ENCODE measurements at regions not wholly inside any gene's neighbourhood (a gene's known extent, or its start where the extent isn't known, plus 50 kb on each side); places are given as distances from the start of the nearest gene placed in this dataset.

DNA sequence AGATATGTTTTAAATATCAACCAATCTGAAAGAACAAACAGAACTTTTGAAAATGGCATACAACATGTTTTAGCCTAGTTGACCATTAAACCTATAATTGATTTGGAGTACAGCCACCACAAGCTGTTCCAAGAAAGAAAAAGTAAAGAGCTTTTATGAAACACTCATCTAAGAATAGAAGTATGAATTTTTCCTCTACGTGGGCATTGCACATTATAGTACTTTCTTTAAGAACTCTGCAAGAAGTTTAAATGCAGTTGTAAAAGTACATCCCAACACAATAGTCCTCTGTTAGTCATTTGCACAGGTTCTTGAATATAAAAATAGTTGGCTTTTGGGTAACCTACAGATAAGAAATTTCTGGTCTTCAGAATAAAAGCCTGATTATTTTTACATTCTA, 933.6 kb upstream of the ADGRL3 start:
- Mint-ChIP-seq H3K4me3 (no peak overlapping the region), H3K27ac (no peak overlapping the region), H3K27me3 (no peaks in the 10 kb centered on the region), H3K36me3 (ENCODE audit: low read depth) (no peaks in the 10 kb centered on the region), H3K9me3 (peaks cover 4% of the 10 kb centered on the region), H3K4me1 (no peaks in the 10 kb centered on the region)
- ChIA-PET CTCF (no interaction called here), POLR2A (no interaction called here)
- TF ChIP-seq, protein P1, sequence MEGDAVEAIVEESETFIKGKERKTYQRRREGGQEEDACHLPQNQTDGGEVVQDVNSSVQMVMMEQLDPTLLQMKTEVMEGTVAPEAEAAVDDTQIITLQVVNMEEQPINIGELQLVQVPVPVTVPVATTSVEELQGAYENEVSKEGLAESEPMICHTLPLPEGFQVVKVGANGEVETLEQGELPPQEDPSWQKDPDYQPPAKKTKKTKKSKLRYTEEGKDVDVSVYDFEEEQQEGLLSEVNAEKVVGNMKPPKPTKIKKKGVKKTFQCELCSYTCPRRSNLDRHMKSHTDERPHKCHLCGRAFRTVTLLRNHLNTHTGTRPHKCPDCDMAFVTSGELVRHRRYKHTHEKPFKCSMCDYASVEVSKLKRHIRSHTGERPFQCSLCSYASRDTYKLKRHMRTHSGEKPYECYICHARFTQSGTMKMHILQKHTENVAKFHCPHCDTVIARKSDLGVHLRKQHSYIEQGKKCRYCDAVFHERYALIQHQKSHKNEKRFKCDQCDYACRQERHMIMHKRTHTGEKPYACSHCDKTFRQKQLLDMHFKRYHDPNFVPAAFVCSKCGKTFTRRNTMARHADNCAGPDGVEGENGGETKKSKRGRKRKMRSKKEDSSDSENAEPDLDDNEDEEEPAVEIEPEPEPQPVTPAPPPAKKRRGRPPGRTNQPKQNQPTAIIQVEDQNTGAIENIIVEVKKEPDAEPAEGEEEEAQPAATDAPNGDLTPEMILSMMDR (IDR thresholded peaks at IDR 0.05): no peak
- ATAC-seq (ENCODE audit: low read depth) (no peak), DNase-seq (no peak)
- intact Hi-C loops (cut with micrococcal nuclease): no loop called here

DNA sequence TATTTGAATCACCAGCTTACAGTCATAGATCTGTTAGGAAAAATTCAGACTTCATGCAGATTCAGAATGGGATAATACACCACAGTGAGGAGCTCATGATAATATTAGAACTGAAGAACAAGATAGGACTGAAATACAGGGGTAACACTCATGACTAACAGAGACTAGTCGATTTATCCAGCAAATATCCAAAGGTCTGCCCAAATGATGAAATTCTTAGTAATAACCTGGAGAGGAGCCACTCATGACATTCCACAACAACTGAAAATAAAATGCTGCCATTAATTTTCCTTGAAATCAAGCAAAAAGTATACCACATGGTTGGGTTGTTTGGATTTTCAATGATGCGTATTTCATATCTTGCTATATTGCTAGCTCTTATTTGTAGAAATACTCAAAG, 903.7 kb upstream of the ADGRL3 start:
- no peaks in the 10 kb centered on the region for H3K27me3 Mint-ChIP-seq
- TF ChIP-seq, protein P1 (IDR thresholded peaks at IDR 0.05): no peak
- ChIA-PET POLR2A (no interaction called here), CTCF (no interaction called here)
- DNase-seq (no peak), ATAC-seq (ENCODE audit: low read depth) (no peak)
- no peaks in the 10 kb centered on the region for H3K9me3 Mint-ChIP-seq
- no peaks in the 10 kb centered on the region for H3K4me1 Mint-ChIP-seq
- no peak overlapping the region for H3K27ac Mint-ChIP-seq
- H3K4me3 Mint-ChIP-seq: no peak overlapping the region
- intact Hi-C loops (cut with micrococcal nuclease): no loop called here
- no peaks in the 10 kb centered on the region for H3K36me3 Mint-ChIP-seq (ENCODE audit: low read depth)

DNA sequence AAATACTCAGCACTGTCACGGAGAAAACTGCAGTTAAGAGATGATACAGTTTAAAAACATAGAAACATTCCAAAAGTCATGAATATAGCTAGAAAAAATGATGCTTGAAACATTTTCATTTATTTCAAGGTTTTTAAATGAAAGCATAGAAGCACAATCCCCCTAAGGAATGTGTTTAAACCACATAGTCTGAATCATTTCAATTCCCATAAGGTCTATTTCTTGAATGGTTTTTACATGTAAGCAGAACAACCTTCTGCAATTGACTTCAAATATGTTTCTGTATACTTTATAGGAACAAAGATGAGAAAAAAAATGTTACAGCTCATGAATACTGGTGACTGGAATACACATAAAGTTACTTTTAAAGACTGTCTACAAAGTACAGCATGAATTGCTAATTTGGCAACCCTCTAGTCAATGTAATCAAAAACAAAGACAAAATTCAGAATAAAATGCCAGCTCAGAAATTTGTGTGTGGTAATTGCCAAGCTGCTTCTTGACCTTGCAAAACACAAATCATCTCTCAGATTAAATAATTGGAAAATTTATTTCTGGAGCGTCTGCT, 886.4 kb upstream of the ADGRL3 start:
- Mint-ChIP-seq H3K9me3 (peaks cover 5% of the 10 kb centered on the region), H3K27me3 (no peaks in the 10 kb centered on the region), H3K27ac (no peak overlapping the region), H3K4me1 (no peaks in the 10 kb centered on the region), H3K36me3 (ENCODE audit: low read depth) (no peaks in the 10 kb centered on the region), H3K4me3 (no peak overlapping the region)
- TF ChIP-seq, protein P1 (IDR thresholded peaks at IDR 0.05): no peak
- DNase-seq: no peak
- ChIA-PET POLR2A (no interaction called here), CTCF (no interaction called here)
- intact Hi-C loops (cut with micrococcal nuclease): no loop called here
- ATAC-seq (ENCODE audit: low read depth): no peak

DNA sequence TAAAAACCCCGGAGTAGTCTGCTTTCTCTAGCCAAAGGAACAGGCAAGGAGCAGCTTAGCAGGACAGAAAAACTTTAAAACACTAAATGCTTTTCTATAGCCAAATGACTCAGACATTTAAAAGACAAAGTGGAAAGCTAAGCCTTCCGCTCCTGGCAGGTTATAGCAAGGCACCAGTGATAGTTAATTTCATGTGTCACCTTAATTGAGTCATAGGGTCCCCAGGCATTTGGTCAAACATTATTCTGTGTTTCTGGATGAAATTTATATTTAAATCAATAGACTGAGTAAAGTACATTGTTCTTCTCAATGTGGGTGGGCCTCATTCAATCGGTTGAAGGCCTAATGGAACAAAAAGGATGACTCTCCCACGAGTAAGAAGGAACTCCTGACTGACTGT, 885.7 kb upstream of the ADGRL3 start:
- Mint-ChIP-seq H3K27ac (no peak overlapping the region), H3K36me3 (ENCODE audit: low read depth) (no peaks in the 10 kb centered on the region), H3K4me1 (no peaks in the 10 kb centered on the region), H3K27me3 (no peaks in the 10 kb centered on the region), H3K9me3 (peaks cover 5% of the 10 kb centered on the region), H3K4me3 (no peak overlapping the region)
- ATAC-seq (ENCODE audit: low read depth): no peak
- intact Hi-C loops (cut with micrococcal nuclease): no loop called here
- ChIA-PET CTCF (no interaction called here), POLR2A (no interaction called here)
- DNase-seq: no peak
- TF ChIP-seq, protein P1 (IDR thresholded peaks at IDR 0.05): no peak

DNA sequence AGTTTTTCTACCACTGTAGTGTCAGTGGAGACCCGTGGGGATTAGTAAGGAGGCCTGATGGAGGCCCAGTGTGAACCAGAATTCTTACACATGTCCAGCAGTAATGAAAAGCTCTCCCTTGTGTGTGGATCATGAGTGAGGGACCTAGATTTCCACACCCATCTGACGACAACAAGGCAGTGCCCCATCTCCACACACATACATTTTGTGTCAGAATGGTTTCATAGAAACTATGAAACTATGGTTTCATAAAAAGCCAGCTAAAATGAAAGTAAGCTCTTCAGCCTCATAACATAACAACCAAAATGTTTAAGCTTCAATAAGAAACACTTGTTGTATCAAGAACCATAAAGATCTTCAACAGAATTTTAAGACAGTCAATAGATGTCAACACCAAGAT, 884.5 kb upstream of the ADGRL3 start:
- DNase-seq (no peak), ATAC-seq (ENCODE audit: low read depth) (no peak)

More for the DNA sequence above, 884.5 kb upstream of the ADGRL3 start:
- POLR2A ChIA-PET: no interaction called here
- Mint-ChIP-seq H3K4me1 (no peaks in the 10 kb centered on the region), H3K27ac (no peak overlapping the region), H3K36me3 (ENCODE audit: low read depth) (no peaks in the 10 kb centered on the region), H3K27me3 (no peaks in the 10 kb centered on the region), H3K4me3 (no peak overlapping the region), H3K9me3 (peaks cover 5% of the 10 kb centered on the region)
- intact Hi-C loops (cut with micrococcal nuclease): no loop called here
- CTCF ChIA-PET: no interaction called here
- TF ChIP-seq, protein P1 (IDR thresholded peaks at IDR 0.05): no peak
